ENCODE measurements at regions not wholly inside any gene's neighbourhood (a gene's known extent, or its start where the extent isn't known, plus 50 kb on each side); places are given as distances from the start of the nearest gene placed in this dataset.
A peak's percentile ranks its signal among the peaks of the same experiment; 100 is the strongest.

GRCh38 chr1:229031061-229031460, 239.8 kb upstream of the RAB4A start:
- H3K27me3 Mint-ChIP-seq, result peaks cover 1% of the 10 kb centered on the region
- H3K4me3 Mint-ChIP-seq, result no peak overlapping the region
- H3K9me3 Mint-ChIP-seq, result no peaks in the 10 kb centered on the region
- H3K27ac Mint-ChIP-seq, result no peak overlapping the region
- ChIA-PET CTCF (no interaction called here), POLR2A (no interaction called here)
- DNase-seq, result no peak
- H3K4me1 Mint-ChIP-seq, result peaks cover 55% of the 10 kb centered on the region
- H3K36me3 Mint-ChIP-seq (ENCODE audit: low read depth), result no peaks in the 10 kb centered on the region

DNA sequence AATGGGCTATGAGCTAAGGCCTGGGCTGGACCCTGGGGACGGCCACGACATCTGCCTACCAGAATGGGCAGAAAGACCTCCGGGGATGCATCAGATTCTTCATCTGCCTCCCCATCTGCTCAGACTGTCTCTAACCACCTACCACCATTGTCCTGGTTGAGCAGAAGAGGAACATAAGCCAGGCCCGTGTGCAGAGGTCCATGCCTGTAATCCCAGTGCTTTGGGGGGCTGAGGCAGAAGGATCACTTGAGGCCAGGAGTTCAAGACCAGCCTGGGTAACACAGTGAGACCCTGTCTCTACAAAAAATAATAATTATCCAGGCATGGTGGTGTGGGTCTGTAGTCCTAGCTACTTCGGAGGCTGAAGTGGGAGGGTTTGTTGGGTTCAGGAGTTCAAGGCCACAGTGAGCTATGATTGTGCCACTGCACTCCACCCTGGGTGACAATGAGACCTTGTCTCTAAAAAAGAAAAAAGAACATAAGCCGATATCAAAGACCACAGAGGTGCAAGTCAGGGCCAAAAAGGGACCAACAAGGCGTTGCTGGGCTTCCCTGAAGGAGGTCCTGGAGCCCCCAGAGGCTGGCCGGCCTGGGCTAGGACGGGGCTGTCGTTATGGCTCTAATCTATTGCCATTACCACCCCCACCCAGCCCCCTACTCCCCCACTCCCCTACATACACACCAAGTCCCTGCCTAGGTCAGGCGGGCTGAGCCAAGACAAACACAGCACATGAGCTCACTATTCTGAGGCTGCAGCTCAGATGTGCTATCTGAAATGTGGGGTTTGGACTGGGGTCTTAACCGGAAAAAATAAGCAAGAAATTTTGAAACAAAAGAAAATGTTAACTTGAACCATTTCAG, 239.2 kb upstream of the RAB4A start:
- Mint-ChIP-seq H3K4me1 (peaks cover 62% of the 10 kb centered on the region), H3K36me3 (ENCODE audit: low read depth) (peaks cover under 1% of the 10 kb centered on the region), H3K27me3 (peaks cover 1% of the 10 kb centered on the region), H3K9me3 (no peaks in the 10 kb centered on the region), H3K27ac (no peak overlapping the region), H3K4me3 (no peak overlapping the region)
- POLR2A ChIA-PET, result no interaction called here
- no peak for DNase-seq
- CTCF ChIA-PET, result no interaction called here

DNA sequence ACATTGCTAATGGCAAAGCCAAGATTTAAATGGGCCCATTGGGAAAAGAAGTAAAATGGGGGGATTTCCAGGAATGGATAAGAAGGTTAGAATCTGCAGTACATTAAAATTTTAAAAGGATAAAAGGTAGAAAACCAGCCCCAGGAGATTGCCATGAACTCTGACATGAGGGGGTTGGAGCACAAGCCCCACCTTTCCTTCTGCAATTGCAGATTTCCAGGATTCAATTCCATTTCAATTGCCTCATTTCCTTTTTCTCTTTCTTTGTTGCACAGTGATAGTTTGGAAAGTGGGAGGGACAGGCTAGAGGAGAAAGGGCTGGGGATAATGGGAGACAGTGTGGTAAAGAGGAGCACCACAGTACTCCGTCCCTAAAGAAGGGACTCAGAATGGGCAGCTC, 238.5 kb upstream of the RAB4A start:
- Mint-ChIP-seq H3K4me1 (peaks cover 62% of the 10 kb centered on the region), H3K36me3 (ENCODE audit: low read depth) (peaks cover 6% of the 10 kb centered on the region), H3K9me3 (no peaks in the 10 kb centered on the region), H3K27ac (no peak overlapping the region), H3K4me3 (no peak overlapping the region), H3K27me3 (peaks cover 1% of the 10 kb centered on the region)
- ChIA-PET POLR2A (no interaction called here), CTCF (no interaction called here)
- no peak for DNase-seq

DNA sequence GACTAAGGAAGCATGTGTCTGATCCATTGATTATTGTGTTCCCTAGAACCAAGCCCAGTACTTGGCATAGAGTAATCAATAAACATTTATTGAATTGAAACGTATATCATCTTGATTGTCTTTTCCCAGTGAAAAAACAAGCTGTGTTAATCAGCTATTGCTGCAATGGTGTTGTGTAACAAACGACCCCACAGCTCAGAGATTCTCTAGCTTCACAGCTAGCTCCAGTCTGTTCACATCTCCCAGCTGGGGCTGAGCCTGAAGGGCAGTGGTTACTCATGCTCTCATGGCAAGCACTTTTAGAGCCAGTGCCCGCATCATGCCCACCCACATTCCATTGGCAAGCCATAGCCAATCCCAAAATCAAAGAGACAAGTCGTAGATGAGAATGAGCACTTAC, 237.4 kb upstream of the RAB4A start:
- no peak overlapping the region for H3K4me3 Mint-ChIP-seq
- POLR2A ChIA-PET, result no interaction called here
- no peak for DNase-seq
- no peak overlapping the region for H3K27ac Mint-ChIP-seq
- H3K27me3 Mint-ChIP-seq, result peaks cover 3% of the 10 kb centered on the region
- no peaks in the 10 kb centered on the region for H3K9me3 Mint-ChIP-seq
- peaks cover 12% of the 10 kb centered on the region for H3K36me3 Mint-ChIP-seq (ENCODE audit: low read depth)
- peaks cover 64% of the 10 kb centered on the region for H3K4me1 Mint-ChIP-seq
- CTCF ChIA-PET, result interaction anchor here (1.0 to 1.2 kb wide), 2 partner anchors 45 to 229 kb away, joined by 3 read pairs; no protein-coding TSS in a partner anchor

- Mint-ChIP-seq H3K9me3 (no peaks in the 10 kb centered on the region), H3K4me1 (peaks cover 69% of the 10 kb centered on the region), H3K4me3 (no peak overlapping the region), H3K36me3 (ENCODE audit: low read depth) (peaks cover 13% of the 10 kb centered on the region), H3K27ac (peak overlapping the region; percentile 77), H3K27me3 (peaks cover 10% of the 10 kb centered on the region)
- POLR2A ChIA-PET, result interaction anchor here (2.0 to 2.1 kb wide), 2 partner anchors 9 to 220 kb away, joined by 5 to 7 read pairs; no protein-coding TSS in a partner anchor
- no peak for DNase-seq
- CTCF ChIA-PET, result interaction anchor here (1.0 to 1.4 kb wide), 4 partner anchors 46 to 298 kb away, joined by 3 to 5 read pairs (median 3); no protein-coding TSS in a partner anchor
Observed at GRCh38 chr1:229034342-229034741, 236.6 kb upstream of the RAB4A start.

DNA sequence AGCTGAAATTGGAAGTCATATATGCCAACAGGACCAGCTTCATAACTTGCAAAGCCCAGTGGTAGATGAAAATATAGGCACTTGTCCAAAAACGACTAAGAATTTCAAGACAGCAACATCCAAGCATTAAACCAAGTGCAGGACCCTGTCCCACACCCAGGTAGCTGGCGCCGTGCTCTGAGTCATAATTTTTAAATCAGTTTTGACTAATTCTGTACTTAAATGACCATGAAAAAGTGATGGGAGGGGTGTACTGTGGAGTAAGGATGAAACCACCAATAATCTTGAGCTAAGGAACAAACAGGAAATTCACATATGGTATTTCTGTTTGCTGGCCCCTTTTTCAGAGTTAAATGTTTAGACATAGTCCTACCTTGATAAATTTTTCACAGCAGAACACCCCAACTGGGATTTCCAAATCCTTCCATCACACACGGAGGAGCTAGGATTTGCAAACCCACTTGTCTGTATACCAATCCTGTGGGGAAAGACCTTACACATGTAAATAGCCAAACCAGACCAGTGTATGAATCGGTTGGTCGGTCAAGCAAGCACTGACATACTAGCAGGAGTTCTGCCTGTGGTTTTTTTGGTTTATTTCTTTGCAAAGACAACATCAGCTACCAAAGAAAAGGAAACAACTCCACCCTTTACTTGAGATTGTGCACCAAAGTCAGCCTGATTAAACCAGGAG, 235.7 kb upstream of the RAB4A start:
- no peak overlapping the region for H3K4me3 Mint-ChIP-seq
- H3K36me3 Mint-ChIP-seq (ENCODE audit: low read depth), result peaks cover 13% of the 10 kb centered on the region
- DNase-seq, result no peak
- peaks cover 13% of the 10 kb centered on the region for H3K27me3 Mint-ChIP-seq
- no peaks in the 10 kb centered on the region for H3K9me3 Mint-ChIP-seq
- CTCF ChIA-PET, result interaction anchor here (0.5 to 1.4 kb wide), 5 partner anchors 22 to 446 kb away, joined by 3 to 5 read pairs (median 3); no protein-coding TSS in a partner anchor
- H3K27ac Mint-ChIP-seq, result peak overlapping the region; percentile 77
- POLR2A ChIA-PET, result interaction anchor here (0.8 to 2.1 kb wide), 5 partner anchors 7 to 219 kb away, joined by 3 to 7 read pairs (median 5); no protein-coding TSS in a partner anchor
- peaks cover 69% of the 10 kb centered on the region for H3K4me1 Mint-ChIP-seq

GRCh38 chr1:229035748-229036082, 235.2 kb upstream of the RAB4A start:
- Mint-ChIP-seq H3K27ac (peak overlapping the region; percentile 77), H3K9me3 (peaks cover 2% of the 10 kb centered on the region), H3K4me1 (peaks cover 69% of the 10 kb centered on the region), H3K27me3 (peaks cover 17% of the 10 kb centered on the region), H3K4me3 (no peak overlapping the region), H3K36me3 (ENCODE audit: low read depth) (peaks cover 13% of the 10 kb centered on the region)
- CTCF ChIA-PET, result interaction anchor here (0.5 to 1.1 kb wide), 3 partner anchors 74 to 445 kb away, joined by 3 to 4 read pairs (median 3); no protein-coding TSS in a partner anchor
- no peak for DNase-seq
- POLR2A ChIA-PET, result interaction anchor here (1.1 to 2.1 kb wide), 5 partner anchors 8 to 219 kb away, joined by 3 to 7 read pairs (median 5); no protein-coding TSS in a partner anchor

GRCh38 chr1:229037806-229038405, 233.0 kb upstream of the RAB4A start:
- Mint-ChIP-seq H3K4me3 (no peak overlapping the region), H3K27me3 (peaks cover 20% of the 10 kb centered on the region), H3K9me3 (peaks cover 5% of the 10 kb centered on the region), H3K36me3 (ENCODE audit: low read depth) (peaks cover 13% of the 10 kb centered on the region), H3K27ac (no peak overlapping the region), H3K4me1 (peaks cover 60% of the 10 kb centered on the region)
- ChIA-PET CTCF (no interaction called here), POLR2A (no interaction called here)
- DNase-seq, result no peak

DNA sequence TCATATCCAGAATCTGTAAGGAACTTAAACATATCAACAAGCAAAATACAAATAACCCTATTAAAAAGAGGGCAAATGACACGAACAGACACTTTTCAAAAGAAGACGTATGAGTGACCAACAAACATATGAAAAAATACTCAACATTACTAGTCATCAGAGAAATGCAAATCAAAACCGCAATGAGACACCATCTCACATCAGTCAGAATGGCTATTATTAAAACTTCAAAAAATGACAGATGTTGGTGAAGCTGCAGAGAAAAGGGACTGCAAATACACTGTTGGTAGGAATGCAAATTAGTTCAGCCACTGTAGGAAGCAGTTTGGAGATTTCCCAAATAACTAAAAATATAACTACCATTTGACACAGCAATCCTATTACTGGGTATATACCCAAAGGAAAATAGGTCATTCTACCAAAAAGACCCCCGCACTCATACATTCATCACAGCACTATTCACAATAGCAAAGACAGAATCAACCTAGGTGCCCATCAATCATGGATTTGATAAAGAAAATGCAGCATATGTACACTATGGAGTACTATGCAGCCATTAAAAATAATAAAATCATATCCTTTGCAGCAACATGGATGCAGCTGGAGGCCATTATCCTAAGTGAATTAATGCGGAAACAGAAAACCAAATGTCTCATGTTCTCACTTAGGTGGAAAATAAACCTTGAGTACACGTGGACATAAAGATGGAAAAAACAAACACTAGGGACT, 230.1 kb upstream of the RAB4A start:
- POLR2A ChIA-PET, result no interaction called here
- Mint-ChIP-seq H3K4me1 (peaks cover 31% of the 10 kb centered on the region), H3K27ac (no peak overlapping the region), H3K4me3 (no peak overlapping the region), H3K9me3 (peaks cover 5% of the 10 kb centered on the region), H3K36me3 (ENCODE audit: low read depth) (peaks cover 13% of the 10 kb centered on the region), H3K27me3 (peaks cover 34% of the 10 kb centered on the region)
- CTCF ChIA-PET, result no interaction called here
- DNase-seq, result no peak

- ChIA-PET POLR2A (no interaction called here), CTCF (no interaction called here)
- Mint-ChIP-seq H3K4me1 (peaks cover 20% of the 10 kb centered on the region), H3K27me3 (peaks cover 34% of the 10 kb centered on the region), H3K4me3 (no peak overlapping the region), H3K27ac (no peak overlapping the region), H3K36me3 (ENCODE audit: low read depth) (peaks cover 10% of the 10 kb centered on the region), H3K9me3 (peaks cover 5% of the 10 kb centered on the region)
- DNase-seq, result no peak
Observed at GRCh38 chr1:229041946-229042345, 229.0 kb upstream of the RAB4A start.

- CTCF ChIA-PET, result no interaction called here
- Mint-ChIP-seq H3K9me3 (peaks cover 5% of the 10 kb centered on the region), H3K4me1 (peaks cover 14% of the 10 kb centered on the region), H3K4me3 (no peak overlapping the region), H3K27me3 (peaks cover 34% of the 10 kb centered on the region), H3K27ac (no peak overlapping the region), H3K36me3 (ENCODE audit: low read depth) (peaks cover 7% of the 10 kb centered on the region)
- DNase-seq, result no peak
- POLR2A ChIA-PET, result no interaction called here
Observed at GRCh38 chr1:229042482-229042881, 228.4 kb upstream of the RAB4A start.

DNA sequence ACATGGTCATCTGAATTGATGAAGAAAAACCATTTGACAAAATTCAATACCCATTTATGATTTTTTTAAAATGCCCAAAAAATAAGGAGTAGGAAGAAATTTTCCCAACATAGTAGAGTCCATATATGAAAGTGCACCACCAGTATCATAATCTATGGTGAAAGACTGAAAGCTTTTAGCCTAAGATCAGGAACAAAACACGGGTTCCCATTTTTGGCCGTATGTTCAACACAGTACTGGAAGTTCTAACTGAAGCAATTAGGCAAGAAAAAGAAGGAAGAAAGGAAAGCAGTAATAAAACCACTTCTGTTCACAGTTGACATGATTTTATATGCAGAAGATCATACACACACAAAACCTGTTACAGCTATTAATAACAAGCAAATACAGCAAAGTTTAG, 227.8 kb upstream of the RAB4A start:
- H3K9me3 Mint-ChIP-seq, result peaks cover 5% of the 10 kb centered on the region
- H3K4me1 Mint-ChIP-seq, result peaks cover 10% of the 10 kb centered on the region
- CTCF ChIA-PET, result no interaction called here
- H3K27me3 Mint-ChIP-seq, result peaks cover 34% of the 10 kb centered on the region
- POLR2A ChIA-PET, result no interaction called here
- no peak overlapping the region for H3K4me3 Mint-ChIP-seq
- no peak for DNase-seq
- H3K36me3 Mint-ChIP-seq (ENCODE audit: low read depth), result peaks cover 3% of the 10 kb centered on the region
- no peak overlapping the region for H3K27ac Mint-ChIP-seq

Data from activated CD4-positive, alpha-beta memory T cell treated with anti-CD3 and anti-CD28 coated beads, Interleukin-2, amount 10 ng/mL, durations not matched to agents 7 days and 5 days (primary cell).